ENCODE measurements at regions not wholly inside any gene's neighbourhood (a gene's known extent, or its start where the extent isn't known, plus 50 kb on each side); places are given as distances from the start of the nearest gene placed in this dataset.

- Histone ChIP-seq H3K4me3 (ENCODE audit: insufficient read depth, low read depth, low read length) (no peak overlapping the region), H3K36me3 (replicated peaks; ENCODE audit: control insufficient read depth, insufficient read depth, low read length) (no peaks in the 10 kb centered on the region), H3K27me3 (ENCODE audit: control insufficient read depth, insufficient read depth, low read length) (no peaks in the 10 kb centered on the region)
- no peak for DNase-seq
Observed at GRCh38 chr13:22375151-22375550, 704.3 kb downstream of the FGF9 start.

DNA sequence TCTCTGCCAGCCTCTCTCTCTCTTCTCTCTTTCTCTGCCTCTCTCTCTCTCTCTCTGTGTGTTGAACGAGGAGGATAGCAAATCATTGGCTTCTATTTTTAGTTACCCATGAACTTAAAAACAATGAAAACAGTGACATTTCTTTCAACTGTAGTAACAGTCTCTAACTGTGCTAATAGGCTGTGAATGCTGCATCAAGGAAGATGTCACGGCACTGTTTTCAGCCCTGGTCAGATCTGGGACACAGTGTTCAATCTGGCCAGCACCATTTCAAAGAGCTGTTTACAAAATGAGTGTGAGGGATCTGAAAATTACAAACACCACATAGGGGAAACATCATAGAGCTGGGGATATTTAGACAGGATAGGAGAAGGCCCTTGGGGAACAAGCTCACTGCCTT, 717.0 kb downstream of the FGF9 start:
- Histone ChIP-seq H3K36me3 (replicated peaks; ENCODE audit: control insufficient read depth, insufficient read depth, low read length) (no peaks in the 10 kb centered on the region), H3K4me3 (ENCODE audit: insufficient read depth, low read depth, low read length) (no peak overlapping the region), H3K27me3 (ENCODE audit: control insufficient read depth, insufficient read depth, low read length) (no peaks in the 10 kb centered on the region)
- no peak for DNase-seq

DNA sequence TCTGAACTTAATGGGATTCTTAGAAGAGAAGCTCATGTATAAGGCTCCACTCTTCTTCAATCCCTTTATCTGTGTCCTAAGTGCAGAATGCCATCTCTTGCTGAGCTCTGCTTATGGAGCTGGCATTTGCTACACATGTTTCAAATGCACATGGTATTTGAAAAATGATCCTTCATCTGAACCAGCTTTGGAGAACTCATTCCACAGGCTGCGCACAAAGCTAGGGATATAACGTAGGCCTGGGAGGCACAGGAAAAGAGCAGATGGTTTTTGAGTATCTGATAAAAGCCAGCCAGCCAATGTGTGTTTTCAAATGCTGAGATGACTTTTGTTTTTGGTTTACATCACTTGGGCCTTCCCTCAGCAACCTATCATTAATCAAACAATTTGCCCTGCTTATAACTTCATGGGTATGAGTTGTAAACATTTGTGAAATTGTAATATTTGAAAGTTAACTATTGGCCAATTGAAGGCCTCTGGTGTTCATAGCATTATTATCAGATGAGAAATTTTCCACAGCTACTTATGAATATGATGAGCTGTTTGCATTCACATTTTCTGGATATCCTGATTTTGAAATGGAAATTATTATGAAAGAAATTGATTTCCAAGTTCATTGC, 729.0 kb downstream of the FGF9 start:
- Histone ChIP-seq H3K36me3 (replicated peaks; ENCODE audit: control insufficient read depth, insufficient read depth, low read length) (no peaks in the 10 kb centered on the region), H3K4me3 (ENCODE audit: insufficient read depth, low read depth, low read length) (no peak overlapping the region), H3K27me3 (ENCODE audit: control insufficient read depth, insufficient read depth, low read length) (no peaks in the 10 kb centered on the region)
- DNase-seq, result no peak

GRCh38 chr13:22402682-22403081, 731.8 kb downstream of the FGF9 start:
- Histone ChIP-seq H3K27me3 (ENCODE audit: control insufficient read depth, insufficient read depth, low read length) (no peaks in the 10 kb centered on the region), H3K4me3 (ENCODE audit: insufficient read depth, low read depth, low read length) (no peak overlapping the region)
- no peak for DNase-seq

DNA sequence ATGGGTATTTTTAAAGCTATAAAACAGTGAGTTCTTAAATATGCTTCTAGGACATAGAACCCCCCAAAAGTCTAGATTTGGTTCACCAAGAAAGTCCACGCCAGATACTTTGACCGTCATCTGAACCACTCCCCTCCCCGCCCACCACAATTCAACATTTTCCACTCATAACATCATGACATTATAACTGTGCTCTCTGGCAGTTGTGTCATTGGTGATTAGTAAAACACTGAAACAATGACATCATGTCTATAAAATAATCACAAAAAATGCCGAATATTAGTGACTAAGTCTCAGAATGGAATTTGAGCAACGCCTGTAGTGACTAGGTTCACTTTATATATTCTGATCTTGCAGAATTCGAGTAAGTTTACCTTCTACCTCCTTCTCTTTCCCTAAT, 732.3 kb downstream of the FGF9 start:
- Histone ChIP-seq H3K27me3 (ENCODE audit: control insufficient read depth, insufficient read depth, low read length) (no peaks in the 10 kb centered on the region), H3K36me3 (replicated peaks; ENCODE audit: control insufficient read depth, insufficient read depth, low read length) (no peaks in the 10 kb centered on the region), H3K4me3 (ENCODE audit: insufficient read depth, low read depth, low read length) (no peak overlapping the region)
- DNase-seq, result no peak

More at GRCh38 chr13:22402682-22403081, 731.8 kb downstream of the FGF9 start:
- H3K36me3 ChIP-seq (replicated peaks; ENCODE audit: control insufficient read depth, insufficient read depth, low read length), result no peaks in the 10 kb centered on the region

DNA sequence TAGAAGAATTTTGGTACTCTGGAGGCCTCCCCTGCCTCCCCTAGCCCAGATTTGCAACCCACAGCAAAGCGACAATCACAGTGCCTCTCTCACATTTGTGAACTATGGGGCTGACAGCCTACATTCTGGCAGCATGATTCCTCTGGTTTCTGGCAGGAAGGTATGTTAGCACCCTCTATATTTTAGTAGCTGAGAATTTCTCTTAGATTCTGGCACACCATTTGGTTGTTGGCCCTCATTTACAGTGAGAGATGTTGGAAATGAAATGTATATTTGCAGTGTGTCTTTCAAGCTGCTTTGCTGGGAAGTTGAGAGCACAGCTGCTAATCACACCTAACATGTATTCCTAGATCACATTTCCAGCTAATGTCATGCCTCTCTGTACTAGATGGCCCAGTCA, 735.0 kb downstream of the FGF9 start:
- no peak for DNase-seq
- Histone ChIP-seq H3K4me3 (ENCODE audit: insufficient read depth, low read depth, low read length) (no peak overlapping the region), H3K36me3 (replicated peaks; ENCODE audit: control insufficient read depth, insufficient read depth, low read length) (no peaks in the 10 kb centered on the region), H3K27me3 (ENCODE audit: control insufficient read depth, insufficient read depth, low read length) (no peaks in the 10 kb centered on the region)

DNA sequence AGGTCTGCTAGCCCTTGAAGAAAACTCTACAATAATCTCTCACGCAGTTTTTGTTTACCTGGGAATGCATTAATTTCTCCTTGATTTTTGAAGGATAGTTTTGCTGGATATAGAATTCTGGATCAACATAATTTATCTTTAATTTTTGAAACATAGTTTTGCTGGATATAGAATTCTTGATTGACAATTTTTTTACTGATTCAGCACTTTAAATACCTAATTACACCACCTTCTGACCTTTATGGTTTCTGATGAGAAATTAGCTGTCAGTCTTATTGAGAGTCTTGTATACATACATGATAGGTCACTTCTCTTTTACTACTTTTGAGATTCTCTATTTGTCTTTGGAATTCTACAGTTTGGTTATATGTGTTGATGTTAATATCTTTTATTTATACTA, 741.6 kb downstream of the FGF9 start:
- H3K4me3 ChIP-seq (ENCODE audit: insufficient read depth, low read depth, low read length), result no peak overlapping the region
- no peaks in the 10 kb centered on the region for H3K27me3 ChIP-seq (ENCODE audit: control insufficient read depth, insufficient read depth, low read length)
- H3K36me3 ChIP-seq (replicated peaks; ENCODE audit: control insufficient read depth, insufficient read depth, low read length), result no peaks in the 10 kb centered on the region
- DNase-seq, result no peak

DNA sequence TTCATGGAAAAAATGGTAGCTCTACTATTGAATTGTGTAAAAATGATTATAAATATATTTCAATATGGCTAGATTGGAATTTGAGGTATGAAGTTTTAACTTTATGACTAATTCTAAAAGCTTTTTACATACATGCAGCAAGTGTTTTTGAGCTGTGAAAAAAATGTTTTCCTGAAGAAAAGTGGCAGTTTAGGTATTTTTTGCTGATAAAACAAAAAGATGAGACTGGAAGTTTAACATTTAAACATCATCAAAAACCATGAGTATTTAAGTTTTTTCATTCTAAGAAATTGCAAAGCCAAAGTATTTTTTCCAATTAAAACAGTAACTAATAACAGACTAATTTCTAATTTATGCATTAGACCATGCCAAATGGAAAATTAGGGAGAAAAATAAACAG, 751.1 kb downstream of the FGF9 start:
- no peaks in the 10 kb centered on the region for H3K36me3 ChIP-seq (replicated peaks; ENCODE audit: control insufficient read depth, insufficient read depth, low read length)
- no peak overlapping the region for H3K4me3 ChIP-seq (ENCODE audit: insufficient read depth, low read depth, low read length)
- H3K27me3 ChIP-seq (ENCODE audit: control insufficient read depth, insufficient read depth, low read length), result no peaks in the 10 kb centered on the region
- DNase-seq, result no peak

- Histone ChIP-seq H3K36me3 (replicated peaks; ENCODE audit: control insufficient read depth, insufficient read depth, low read length) (no peaks in the 10 kb centered on the region), H3K4me3 (ENCODE audit: insufficient read depth, low read depth, low read length) (no peak overlapping the region), H3K27me3 (ENCODE audit: control insufficient read depth, insufficient read depth, low read length) (no peaks in the 10 kb centered on the region)
- no peak for DNase-seq
Observed at GRCh38 chr13:22422712-22423111, 751.8 kb downstream of the FGF9 start.

- DNase-seq, result no peak
- Histone ChIP-seq H3K4me3 (ENCODE audit: insufficient read depth, low read depth, low read length) (no peak overlapping the region), H3K27me3 (ENCODE audit: control insufficient read depth, insufficient read depth, low read length) (no peaks in the 10 kb centered on the region), H3K36me3 (replicated peaks; ENCODE audit: control insufficient read depth, insufficient read depth, low read length) (no peaks in the 10 kb centered on the region)
Observed at GRCh38 chr13:22423261-22423660, 752.4 kb downstream of the FGF9 start.

- no peak overlapping the region for H3K4me3 ChIP-seq (ENCODE audit: insufficient read depth, low read depth, low read length)
- no peaks in the 10 kb centered on the region for H3K36me3 ChIP-seq (replicated peaks; ENCODE audit: control insufficient read depth, insufficient read depth, low read length)
- DNase-seq, result no peak
- H3K27me3 ChIP-seq (ENCODE audit: control insufficient read depth, insufficient read depth, low read length), result no peaks in the 10 kb centered on the region
Observed at GRCh38 chr13:22425087-22425486, 754.2 kb downstream of the FGF9 start.

DNA sequence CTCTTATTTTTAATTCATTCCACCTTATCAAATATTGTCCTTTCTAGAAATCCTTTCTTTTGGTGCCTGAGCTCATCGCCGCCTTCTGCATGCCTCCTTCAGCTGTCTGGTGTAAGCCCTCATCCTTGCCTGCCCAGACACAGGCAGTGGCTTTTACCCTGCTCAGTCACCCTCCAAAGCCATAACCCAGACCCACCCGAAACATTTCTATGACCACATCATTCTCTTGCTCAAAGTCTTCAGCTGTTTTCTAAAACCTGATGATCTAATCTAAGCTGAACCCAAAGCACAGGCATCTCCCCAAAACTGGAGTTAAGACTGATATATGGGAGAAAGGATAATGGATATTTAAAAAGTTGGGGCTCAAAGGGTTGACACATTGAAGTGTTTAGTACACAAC, 753.7 kb upstream of the SGCG start:
- no peaks in the 10 kb centered on the region for H3K36me3 ChIP-seq (replicated peaks; ENCODE audit: control insufficient read depth, insufficient read depth, low read length)
- no peak for DNase-seq
- H3K4me3 ChIP-seq (ENCODE audit: insufficient read depth, low read depth, low read length), result no peak overlapping the region
- no peaks in the 10 kb centered on the region for H3K27me3 ChIP-seq (ENCODE audit: control insufficient read depth, insufficient read depth, low read length)

GRCh38 chr13:22427783-22428182, 753.0 kb upstream of the SGCG start:
- DNase-seq, result no peak
- Histone ChIP-seq H3K4me3 (ENCODE audit: insufficient read depth, low read depth, low read length) (no peak overlapping the region), H3K27me3 (ENCODE audit: control insufficient read depth, insufficient read depth, low read length) (no peaks in the 10 kb centered on the region), H3K36me3 (replicated peaks; ENCODE audit: control insufficient read depth, insufficient read depth, low read length) (no peaks in the 10 kb centered on the region)

DNA sequence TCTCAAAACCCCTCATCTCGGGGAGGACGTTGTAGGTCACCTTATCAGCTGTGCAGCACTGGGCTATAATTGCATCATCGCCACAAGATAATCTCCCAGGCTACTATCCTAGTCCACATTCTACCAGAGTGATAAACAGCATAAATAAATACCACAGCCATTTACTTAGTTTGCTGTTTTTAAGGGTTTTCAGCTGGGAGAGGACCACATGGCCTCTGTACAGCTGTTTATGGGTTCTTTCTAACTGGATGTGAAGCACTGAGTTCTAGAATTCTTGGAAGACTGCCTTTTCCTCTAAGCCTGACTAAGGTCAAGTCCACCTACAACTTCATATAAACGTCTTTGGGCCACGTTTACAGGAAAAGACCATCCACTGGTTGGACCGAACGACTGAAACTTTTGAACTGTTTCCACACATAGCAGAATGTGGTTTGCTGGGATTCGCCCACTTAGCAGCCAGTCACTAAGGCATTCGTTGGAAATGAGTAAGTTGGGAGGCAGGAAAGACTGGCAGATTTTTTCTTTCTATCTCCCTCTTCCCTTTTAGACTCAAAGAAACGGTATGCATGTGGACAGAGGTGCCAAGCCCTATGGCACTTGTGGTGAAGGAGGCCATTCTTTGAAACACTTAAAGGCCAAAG, 752.5 kb upstream of the SGCG start:
- Histone ChIP-seq H3K27me3 (ENCODE audit: control insufficient read depth, insufficient read depth, low read length) (no peaks in the 10 kb centered on the region), H3K36me3 (replicated peaks; ENCODE audit: control insufficient read depth, insufficient read depth, low read length) (no peaks in the 10 kb centered on the region), H3K4me3 (ENCODE audit: insufficient read depth, low read depth, low read length) (no peak overlapping the region)
- DNase-seq, result no peak

- Histone ChIP-seq H3K27me3 (ENCODE audit: control insufficient read depth, insufficient read depth, low read length) (no peaks in the 10 kb centered on the region), H3K4me3 (ENCODE audit: insufficient read depth, low read depth, low read length) (no peak overlapping the region), H3K36me3 (replicated peaks; ENCODE audit: control insufficient read depth, insufficient read depth, low read length) (no peaks in the 10 kb centered on the region)
- DNase-seq, result no peak
Observed at GRCh38 chr13:22432690-22433089, 748.1 kb upstream of the SGCG start.
